ENCODE measurements at regions not wholly inside any gene's neighbourhood (a gene's known extent, or its start where the extent isn't known, plus 50 kb on each side); places are given as distances from the start of the nearest gene placed in this dataset.
"Not testable (repeated sequence)": the region's sequence is repeated elsewhere in the genome, so short reads cannot be mapped to it uniquely, and the experiment has no call there.

GRCh38 chr6:137309078-137309762 lies 90.0 kb upstream of the IFNGR1 start:
- DNase-seq (ENCODE audit: low spot score) = peak; percentile 17

DNA sequence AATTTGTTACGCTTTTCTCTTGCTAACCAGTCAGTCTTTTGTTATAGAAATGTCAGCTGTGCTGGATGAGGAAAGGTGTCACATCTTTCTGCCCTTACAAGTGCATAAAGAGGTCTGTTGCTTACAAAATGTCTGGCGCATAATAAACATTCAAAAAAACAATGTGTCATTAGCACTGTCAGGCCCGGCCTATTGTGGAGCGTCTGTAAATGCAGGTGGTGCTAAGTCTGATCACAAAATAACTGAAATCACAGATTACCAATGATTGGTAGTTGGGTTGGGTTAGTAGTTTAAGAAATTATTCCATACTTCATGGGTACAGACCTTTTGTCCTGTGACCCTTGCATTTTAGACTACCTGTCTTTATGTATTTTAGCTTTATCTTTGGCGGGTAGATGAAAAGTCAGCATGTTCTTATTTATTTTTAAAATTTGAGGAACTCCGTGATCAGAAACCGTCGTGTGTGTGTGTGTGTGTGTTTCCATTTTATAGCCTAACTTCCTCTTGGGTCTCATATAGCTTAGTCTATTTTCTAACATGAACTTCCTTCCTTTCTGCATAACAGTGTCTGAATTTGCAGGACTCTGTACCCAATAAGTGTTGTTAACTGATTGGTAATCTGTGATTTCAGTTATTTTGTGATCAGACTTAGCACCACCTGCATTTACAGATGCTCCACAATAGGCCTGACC lies 88.1 kb upstream of the IFNGR1 start:
- no peak for DNase-seq (ENCODE audit: low spot score)

- no peak for DNase-seq (ENCODE audit: low spot score)
These were observed 86.5 kb upstream of the IFNGR1 start for GRCh38 chr6:137305691-137306090.

- no peak for DNase-seq (ENCODE audit: low spot score)
These were observed 85.0 kb upstream of the IFNGR1 start for GRCh38 chr6:137304020-137304780.

DNA sequence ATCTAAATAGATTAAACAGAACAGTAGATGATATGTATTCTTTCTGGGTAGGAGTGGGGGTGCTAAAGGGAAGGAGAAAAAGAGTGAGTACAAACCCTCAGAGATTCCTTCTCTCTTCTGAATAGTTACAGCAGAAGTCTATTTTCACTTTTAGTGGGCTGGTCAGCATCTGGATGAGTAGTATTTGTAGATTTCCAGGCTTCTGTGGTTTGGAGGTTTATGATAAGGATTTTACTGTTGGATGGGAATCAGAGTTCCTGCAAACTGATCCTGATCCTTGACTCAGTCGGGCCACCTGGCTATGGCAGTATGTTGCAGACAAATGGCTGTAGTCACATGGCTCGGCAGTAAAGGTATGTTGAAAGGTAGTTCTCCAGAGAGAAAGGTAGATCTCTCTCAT lies 84.3 kb upstream of the IFNGR1 start:
- no peak for DNase-seq (ENCODE audit: low spot score)

GRCh38 chr6:137299681-137300080 lies 80.5 kb upstream of the IFNGR1 start:
- DNase-seq (ENCODE audit: low spot score) = no peak

- DNase-seq (ENCODE audit: low spot score) = no peak
These were observed 78.7 kb upstream of the IFNGR1 start for GRCh38 chr6:137297887-137298286.

- DNase-seq (ENCODE audit: low spot score) = not testable (repeated sequence)
These were observed 73.1 kb upstream of the IFNGR1 start for GRCh38 chr6:137292326-137292725.

DNA sequence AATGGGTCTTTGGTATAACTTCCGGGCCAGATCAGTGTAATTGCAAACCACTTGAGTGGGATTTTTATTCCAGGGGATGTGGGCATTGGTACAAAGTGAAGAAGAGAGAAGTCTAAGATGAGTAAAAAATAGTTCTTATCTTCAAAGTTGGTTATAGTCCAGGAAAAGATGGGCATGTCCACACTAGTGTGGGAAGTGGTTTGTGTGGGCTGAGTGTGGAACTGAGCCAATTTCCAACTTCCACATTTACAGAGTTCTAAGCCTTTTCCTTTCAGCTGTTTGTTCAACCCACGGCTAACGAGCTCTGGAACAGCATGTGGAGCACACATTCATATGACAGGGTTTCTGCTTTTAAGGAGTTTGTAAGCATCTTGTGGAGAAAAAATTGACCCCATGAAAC lies 72.3 kb upstream of the IFNGR1 start:
- DNase-seq (ENCODE audit: low spot score) = no peak

GRCh38 chr6:137290601-137291261 lies 71.5 kb upstream of the IFNGR1 start:
- no peak for DNase-seq (ENCODE audit: low spot score)

GRCh38 chr6:137286916-137287315 lies 67.7 kb upstream of the IFNGR1 start:
- no peak for DNase-seq (ENCODE audit: low spot score)

DNA sequence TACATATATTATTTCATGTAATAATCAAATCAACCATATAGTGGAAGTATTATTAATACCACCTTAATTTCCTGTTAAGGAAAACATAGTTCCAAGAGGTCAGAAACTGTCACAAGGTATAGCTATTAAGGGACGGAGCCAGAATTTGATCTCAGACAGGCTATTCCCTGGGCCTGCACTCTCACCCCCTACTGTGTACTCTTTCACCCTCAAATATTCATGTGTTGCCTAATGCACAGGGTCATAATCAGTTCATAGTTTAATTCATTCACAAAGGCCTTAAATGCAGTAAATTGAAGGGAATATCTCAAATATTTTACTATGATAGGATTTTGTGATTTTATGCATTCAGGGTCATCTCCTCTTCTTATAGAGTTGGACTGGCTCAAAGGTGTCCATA lies 67.2 kb upstream of the IFNGR1 start:
- DNase-seq (ENCODE audit: low spot score) = no peak

- no peak for DNase-seq (ENCODE audit: low spot score)
These were observed 65.6 kb upstream of the IFNGR1 start for GRCh38 chr6:137284811-137285110.

GRCh38 chr6:137283940-137284810 lies 65.0 kb upstream of the IFNGR1 start:
- peak; percentile 94 for DNase-seq (ENCODE audit: low spot score)

GRCh38 chr6:137283080-137283479 lies 63.9 kb upstream of the IFNGR1 start:
- DNase-seq (ENCODE audit: low spot score) = no peak

DNA sequence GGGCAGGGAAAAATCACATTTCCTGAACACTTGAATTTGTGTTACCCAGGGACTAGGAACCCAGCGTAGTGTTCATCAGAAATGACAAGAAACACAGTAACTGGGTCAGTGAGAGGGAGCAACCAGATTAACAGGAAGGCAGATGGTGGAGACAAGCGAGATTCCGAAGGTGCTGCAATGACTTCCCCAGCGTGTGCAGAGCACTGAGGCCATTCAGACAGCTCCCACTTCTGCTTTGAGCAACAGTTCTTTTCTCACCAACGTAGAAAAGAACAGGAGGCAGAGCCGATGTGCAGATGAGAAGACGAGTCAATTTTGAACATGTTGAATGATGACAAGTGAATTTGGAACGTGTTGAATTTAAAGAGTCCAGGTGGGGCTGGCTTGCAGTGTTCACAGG lies 63.1 kb upstream of the IFNGR1 start:
- no peak for DNase-seq (ENCODE audit: low spot score)

DNA sequence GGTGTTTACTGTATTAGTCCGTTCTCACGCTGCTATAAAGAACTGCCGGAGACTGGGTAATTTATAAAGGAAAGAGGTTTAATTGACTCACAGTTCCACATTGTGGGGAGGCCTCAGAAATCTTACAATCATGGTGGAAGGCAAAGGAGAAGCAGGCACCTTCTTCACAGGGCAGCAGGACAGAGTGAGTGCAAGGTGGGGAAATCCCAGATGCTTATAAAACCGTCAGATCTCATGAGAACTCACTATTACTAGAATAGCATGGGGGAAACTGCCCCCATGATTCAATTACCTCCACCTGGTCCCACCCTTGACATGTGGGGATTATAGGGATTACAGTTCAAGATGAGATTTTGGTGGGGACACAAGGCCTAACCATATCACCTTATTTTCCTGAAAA lies 60.1 kb upstream of the IFNGR1 start:
- not testable (repeated sequence) for DNase-seq (ENCODE audit: low spot score)

DNA sequence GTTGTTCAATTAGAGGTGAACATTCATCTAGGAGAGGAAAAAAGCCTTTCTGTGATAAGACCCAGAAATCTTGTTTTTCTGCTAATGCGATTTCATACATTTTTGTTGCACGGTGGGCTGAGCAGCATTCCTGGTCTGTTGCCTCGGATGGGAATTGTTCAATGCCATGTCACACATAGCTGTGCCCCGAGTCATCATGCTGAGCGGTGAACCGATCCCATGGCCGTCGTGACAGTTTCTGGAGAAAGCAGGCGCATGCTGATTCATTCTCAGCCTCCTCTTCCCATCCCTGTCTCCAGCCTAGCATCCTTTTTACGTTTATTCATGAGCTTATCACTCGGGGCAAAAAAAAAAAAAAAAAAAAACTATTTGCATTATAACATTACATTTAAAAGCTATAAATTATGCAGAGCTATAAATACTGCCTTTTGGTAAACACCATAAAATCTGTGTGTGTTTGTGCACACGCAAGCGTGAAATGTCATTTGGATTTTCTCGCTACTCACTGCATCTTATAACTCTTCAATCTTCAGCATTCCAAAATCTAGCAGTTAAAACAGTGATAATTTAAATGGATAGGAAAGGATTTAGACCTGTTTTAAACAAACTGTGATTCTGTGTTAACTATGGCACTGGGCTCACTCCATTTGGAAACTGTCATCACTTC lies 58.9 kb upstream of the IFNGR1 start:
- no peak for DNase-seq (ENCODE audit: low spot score)

DNA sequence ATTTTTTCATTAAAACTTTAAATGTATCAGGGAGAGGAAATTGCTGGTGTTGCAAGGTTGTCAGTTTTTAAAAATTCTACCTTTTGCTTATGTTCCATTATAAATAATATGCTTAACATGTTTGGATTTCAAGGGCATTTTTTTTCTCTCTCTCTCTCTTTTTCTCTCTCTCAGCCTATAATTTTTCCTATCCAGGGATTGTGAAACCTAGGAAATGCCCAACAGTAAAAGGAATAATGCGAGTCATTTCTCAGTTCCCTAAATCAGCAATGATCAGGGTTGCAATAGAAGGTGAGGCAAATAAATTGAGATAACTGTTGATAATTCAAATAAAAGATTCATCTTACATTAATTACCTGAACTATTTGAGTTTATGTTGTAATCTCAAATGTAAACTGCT lies 53.2 kb upstream of the IFNGR1 start:
- no peak for DNase-seq (ENCODE audit: low spot score)

DNA sequence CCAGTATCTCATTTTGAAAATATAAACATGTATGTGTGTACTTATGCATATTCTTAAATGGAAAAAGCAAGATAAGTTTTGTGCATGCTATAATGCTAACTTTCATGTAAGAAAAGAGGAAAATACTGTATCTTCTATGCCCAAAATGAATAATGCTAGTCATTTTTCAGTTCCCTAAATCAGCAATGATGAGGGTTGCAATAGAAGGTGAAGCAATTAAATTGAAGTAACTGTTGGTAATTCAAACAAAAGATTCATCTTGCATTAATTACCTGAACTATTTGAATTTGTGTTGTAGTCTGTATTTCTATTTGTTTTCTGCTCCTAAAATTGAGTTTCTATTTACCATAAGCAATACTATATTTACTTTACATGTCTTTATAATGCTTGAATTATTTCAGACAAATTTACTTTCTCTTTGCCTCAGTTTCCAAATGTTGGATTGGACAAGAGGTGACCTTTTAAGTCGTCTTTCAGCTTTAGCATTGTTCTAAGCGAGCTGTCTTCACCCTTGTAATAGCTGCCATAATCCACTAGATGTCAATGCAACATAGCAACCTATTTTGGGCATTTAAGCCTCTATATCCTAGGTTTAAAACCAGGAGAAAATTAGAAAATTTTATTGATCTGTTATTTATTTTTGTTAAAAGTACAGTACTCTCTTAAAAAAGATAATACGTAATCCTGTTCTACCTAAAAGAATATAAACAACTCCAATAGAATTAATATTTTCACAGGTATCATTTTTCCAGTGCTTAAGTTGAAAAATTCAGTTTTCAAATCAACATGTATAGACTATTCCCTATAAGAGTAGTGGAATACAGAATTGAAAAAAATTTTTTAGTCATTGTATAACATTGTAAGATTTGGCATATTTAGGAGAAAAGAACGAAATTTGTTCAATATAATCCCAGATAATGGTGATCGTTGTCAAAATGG lies 52.3 kb upstream of the IFNGR1 start:
- DNase-seq (ENCODE audit: low spot score) = no peak
